Lung microvascular endothelial cell (primary cell): ENCODE measurements at regions not wholly inside any gene's neighbourhood (a gene's known extent, or its start where the extent isn't known, plus 50 kb on each side); places are given as distances from the start of the nearest gene placed in this dataset.

Experiments
- DNase-seq, 2 donors: peaks; one replicate each; pipeline versions ENCODE4 v3.0.0 to v3.0.0-alpha.2; 2010; ENCODE audit warnings: low read depth in 2 of 2

GRCh38 chr20:52736507-52736906, 235.7 kb upstream of the TSHZ2 start:
- DNase-seq: no peak

DNA sequence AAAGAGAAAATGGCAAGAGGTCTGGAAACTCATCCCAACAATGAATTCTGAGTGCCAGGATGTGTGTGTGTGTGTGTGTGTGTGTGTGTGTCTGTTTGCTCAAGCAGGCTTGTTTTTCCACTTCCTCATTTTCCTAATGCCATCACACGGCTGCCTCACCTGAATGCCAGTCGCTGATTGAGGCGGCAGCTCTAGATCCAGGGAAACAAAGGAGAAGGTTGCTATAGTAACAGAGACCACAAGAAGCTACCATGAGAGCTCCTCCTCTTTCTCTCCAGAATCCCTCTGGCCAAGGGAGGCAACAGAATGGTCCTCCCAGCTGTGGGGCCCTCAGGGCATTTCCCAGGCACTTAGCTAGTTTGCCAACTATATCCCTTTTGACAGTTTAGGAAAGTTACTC, 241.1 kb upstream of the TSHZ2 start:
- no peak for DNase-seq

DNA sequence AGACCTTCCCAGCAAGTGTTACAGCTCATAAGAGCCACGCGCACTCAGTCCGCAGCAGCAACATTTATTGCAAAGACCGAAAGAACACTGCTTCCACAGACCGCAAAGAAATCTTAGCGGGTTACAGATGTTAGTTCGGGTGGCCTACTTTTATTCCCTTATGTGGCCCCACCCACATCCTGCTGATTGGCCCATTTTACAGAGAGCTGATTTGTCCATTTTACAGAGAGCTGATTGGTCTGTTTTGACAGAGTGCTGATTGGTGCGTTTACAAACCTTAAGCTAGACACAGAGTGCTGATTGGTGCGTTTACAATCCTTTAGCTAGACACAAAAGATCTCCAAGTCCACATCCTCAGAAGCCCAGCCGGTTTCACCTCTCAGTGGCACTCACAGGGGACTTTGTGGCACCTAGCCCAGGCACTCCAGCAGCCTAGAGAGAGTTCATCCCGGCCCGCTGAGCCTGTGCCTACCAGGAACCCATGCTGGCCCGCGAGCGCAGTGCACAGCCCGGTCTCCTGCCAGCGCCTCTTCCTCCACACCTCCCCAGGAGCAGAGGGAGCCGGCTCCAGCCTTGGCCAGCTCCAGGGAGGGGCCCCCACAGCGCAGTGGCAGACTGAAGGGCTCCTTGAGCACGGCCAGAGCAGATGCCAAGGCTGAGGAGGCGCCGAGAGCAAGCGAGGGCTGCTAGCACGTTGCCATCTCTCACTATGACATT, 244.3 kb upstream of the TSHZ2 start:
- DNase-seq: no peak

- DNase-seq: no peak
Observed at GRCh38 chr20:52724541-52724940, 247.6 kb upstream of the TSHZ2 start.

GRCh38 chr20:52722926-52723688, 249.1 kb upstream of the TSHZ2 start:
- no peak for DNase-seq

DNA sequence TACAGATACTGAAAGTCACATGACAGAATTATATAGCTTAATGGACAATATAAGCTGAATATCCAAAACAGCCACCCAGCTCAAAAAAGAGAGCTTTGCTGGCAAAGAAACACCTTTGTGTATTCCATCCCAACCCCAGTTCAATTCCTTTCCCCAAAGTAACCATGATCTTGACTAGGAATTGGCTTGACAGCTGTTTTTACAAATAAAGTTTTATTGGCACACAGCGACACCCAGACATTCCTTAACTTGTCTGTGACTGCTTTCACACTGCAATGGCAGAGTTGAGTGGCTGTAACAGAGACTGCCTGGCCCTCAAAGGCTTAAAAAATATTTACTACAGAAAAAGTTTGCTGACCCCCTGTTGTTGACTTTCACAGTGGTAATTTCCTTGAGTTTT, 264.0 kb upstream of the TSHZ2 start:
- no peak for DNase-seq

GRCh38 chr20:52704553-52704952, 267.6 kb upstream of the TSHZ2 start:
- DNase-seq: no peak

- no peak for DNase-seq
Observed at GRCh38 chr20:52688345-52688744, 283.8 kb upstream of the TSHZ2 start.

DNA sequence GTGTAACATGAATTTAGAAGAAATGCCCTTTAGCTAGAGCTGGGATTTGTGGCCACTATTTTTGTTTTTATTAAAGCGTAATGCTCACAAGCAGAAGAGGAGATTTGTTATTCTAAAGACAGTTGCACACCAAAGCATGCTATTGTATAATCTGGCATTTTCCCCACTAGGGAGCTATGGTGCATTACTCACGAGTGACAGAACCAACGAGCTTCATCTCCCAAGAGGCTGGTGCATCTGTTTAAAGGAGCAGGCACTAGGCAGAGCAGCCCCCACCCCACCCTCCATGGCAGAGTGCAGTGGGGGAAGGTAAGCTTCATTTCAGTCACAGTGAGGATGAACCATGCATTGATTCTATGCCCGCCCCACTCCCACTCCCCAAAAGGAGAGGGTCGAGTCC, 287.3 kb upstream of the TSHZ2 start:
- no peak for DNase-seq

GRCh38 chr20:52684176-52684575, 288.0 kb upstream of the TSHZ2 start:
- no peak for DNase-seq

- no peak for DNase-seq
Observed at GRCh38 chr20:52683761-52684160, 288.4 kb upstream of the TSHZ2 start.

DNA sequence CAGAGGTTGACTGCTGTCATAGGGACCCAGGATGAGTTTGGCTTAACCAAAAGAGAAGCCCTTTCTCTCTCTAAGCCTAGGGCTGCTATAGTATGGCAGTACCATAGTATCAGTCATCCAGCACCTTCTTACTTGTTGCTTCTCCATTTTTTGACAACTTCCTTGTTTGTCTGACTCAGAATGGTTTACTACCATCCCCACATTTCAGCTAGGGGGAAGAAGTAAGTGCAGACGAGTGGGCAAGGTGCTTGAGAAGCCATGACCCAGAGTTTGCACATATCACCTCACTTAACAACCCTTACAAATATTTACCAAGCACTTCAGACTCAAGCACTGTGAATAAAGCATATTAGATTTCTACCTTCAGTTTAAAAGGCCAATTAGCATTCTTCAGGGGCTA, 289.9 kb upstream of the TSHZ2 start:
- DNase-seq: no peak

DNA sequence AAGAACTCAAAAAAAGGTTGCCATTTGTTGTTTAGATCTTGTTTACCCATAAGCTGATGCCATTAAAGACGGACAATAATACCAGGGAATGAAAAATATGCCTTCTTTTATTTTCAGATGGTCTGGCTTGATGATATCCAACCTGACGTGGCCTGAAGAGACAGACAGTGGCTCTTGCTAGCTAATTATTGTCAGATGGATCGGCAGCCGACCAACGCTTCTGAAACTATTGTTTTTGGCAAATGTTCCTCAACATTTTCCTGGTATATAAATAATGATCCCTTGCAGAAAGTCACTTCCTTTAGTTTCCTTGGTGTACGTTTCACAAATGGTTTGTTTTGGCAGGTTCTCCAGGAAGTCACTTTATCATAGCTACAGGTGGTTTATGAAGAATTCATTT, 290.9 kb upstream of the TSHZ2 start:
- no peak for DNase-seq

DNA sequence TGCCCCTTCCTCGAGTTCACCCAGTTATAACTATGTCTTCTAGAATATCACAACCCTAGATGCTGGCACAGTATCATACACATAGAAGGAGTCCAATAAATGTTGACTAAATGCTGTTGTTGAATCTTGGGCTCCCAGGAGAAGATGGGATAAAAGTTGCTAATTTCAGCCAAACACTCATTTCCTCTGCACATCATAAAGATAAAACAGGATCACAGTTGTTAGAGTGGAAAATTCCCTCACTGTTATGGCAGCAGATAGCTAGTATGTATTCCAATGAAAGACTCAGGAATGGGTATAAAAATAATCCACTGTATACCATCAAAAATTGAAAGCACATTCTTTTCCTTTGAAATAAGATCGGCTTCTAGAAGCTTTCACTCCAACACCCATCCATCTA, 294.9 kb upstream of the TSHZ2 start:
- DNase-seq: no peak

DNA sequence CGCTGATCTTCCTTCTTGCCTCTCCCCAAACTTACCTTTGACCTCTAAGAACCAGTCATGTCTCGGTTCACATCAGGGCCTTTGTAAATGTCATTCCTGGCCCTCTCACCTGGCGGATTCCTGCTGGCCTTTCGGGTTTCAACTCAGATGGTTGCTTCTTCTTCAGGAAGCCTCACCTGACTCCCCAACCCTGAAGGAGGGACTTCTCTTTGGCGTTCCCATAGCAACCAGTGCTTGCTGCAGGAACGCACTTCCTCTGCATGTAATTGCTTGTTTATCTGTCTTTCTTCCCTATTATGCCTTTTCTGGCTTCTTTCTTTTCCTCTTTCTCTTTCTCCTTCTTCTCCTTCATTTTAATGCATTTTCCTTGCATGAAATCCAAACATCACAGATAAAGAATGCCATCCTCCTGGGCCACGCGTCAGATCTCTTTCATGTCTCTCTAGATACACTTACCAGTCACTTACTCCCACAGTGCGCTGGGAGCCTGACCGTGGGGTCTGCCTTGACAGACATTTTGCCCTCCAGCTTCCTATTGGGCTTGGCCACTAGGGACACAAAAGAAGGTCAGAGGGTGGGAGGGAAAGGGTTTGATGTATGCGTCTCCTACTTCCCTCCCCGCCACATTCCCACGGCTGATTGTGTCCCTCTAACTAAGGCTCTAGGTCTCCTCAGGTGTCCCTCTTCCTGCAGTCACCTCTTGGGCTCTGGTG, 295.7 kb upstream of the TSHZ2 start:
- no peak for DNase-seq

GRCh38 chr20:52675375-52675774, 296.8 kb upstream of the TSHZ2 start:
- no peak for DNase-seq

DNA sequence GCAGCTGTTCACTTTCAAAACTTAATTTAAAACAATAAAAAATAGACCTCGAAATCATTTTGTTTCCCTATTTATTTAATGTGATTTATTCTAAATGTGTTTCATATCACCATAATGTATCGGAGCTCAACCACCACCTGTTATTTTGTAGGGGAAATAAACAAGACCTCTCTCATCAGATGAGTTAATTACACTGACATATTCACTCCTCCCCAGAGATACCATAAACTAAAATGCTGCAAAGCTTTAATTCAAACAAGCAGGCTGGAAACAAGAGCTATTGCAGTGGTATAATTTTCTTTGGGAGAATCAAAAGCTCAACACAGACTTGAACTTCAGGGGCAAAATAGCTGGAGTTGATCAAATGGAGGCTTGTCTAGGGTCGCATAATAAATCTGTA, 303.5 kb upstream of the TSHZ2 start:
- no peak for DNase-seq

- DNase-seq: no peak
Observed at GRCh38 chr20:52667358-52667757, 304.8 kb upstream of the TSHZ2 start.

- DNase-seq: no peak
Observed at GRCh38 chr20:52665441-52665840, 306.7 kb upstream of the TSHZ2 start.

GRCh38 chr20:52655395-52655794, 316.8 kb upstream of the TSHZ2 start:
- no peak for DNase-seq

DNA sequence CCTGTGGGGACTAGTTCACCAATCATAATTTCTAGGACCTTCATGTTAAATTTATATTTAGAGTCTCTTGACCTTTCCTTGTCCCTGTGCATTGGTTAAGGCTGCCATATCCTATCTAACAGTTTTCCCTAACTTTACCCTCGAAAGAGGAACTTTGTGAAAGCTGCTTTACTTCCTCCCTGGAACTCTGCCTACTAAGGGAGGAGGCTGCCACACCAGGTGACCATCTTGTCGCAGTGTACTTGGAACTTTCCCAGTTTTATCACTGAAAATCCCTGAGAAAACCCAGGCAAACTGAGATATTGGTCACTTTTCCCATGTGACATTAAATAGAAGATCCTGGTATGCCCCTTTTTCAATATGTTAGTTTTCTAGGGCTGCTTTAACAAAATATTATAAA, 317.6 kb upstream of the TSHZ2 start:
- DNase-seq: no peak

- no peak for DNase-seq
Observed at GRCh38 chr20:52652271-52652670, 319.9 kb upstream of the TSHZ2 start.

DNA sequence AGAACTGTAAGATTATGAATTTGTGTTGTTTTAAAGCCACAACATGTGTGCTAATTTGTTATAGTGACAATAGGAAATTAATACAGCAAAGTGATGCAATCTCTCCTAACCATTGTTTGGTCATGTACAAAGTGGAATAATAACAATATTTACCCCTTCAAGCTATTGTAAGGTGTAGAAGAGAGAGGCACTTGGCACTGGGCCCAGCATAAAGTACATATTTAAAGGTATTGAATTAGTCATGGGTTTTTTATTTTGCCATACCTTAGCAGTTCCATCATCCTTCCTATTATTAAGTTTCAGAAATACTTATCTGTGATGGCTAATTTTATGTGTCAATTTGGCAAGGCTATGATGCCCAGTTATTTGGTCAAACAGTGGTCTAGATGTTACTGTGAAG, 322.4 kb upstream of the TSHZ2 start:
- no peak for DNase-seq
